Prostate gland (tissue), 2 donors: ENCODE measurements at regions not wholly inside any gene's neighbourhood (a gene's known extent, or its start where the extent isn't known, plus 50 kb on each side); places are given as distances from the start of the nearest gene placed in this dataset.

Experiments used
- POLR2A ChIP-seq: fragments of 450-650 bp; IDR thresholded peaks from one replicate; pipeline ENCODE4 v1.6.1; 2016; ENCODE audit warnings: antibody characterized with exemption, mild to moderate bottlenecking
- POLR2AphosphoS5 ChIP-seq: sonication (generic); formaldehyde crosslinking; IDR thresholded peaks from one replicate; pipeline ENCODE4 v1.6.1; 2017; ENCODE audit warnings: antibody characterized with exemption
- TF ChIP-seq, protein P1 (sequence below), 4 experiments: fragments of 200-600 bp in 2 of 4; fragments of 450-650 bp in 2 of 4; sonication (generic) in 2 of 4; IDR thresholded peaks; 1 replicate in 3 of 4; 2 replicates in 1 of 4; pipeline ENCODE4 v1.5.1; 2016 to 2019; ENCODE audit warnings: antibody characterized with exemption in 4 of 4, mild to moderate bottlenecking in 2 of 4, moderate library complexity in 2 of 4

GRCh38 chr21:19535356-19535755 lies 1131.8 kb upstream of the TMPRSS15 start:
- TF ChIP-seq, protein P1, sequence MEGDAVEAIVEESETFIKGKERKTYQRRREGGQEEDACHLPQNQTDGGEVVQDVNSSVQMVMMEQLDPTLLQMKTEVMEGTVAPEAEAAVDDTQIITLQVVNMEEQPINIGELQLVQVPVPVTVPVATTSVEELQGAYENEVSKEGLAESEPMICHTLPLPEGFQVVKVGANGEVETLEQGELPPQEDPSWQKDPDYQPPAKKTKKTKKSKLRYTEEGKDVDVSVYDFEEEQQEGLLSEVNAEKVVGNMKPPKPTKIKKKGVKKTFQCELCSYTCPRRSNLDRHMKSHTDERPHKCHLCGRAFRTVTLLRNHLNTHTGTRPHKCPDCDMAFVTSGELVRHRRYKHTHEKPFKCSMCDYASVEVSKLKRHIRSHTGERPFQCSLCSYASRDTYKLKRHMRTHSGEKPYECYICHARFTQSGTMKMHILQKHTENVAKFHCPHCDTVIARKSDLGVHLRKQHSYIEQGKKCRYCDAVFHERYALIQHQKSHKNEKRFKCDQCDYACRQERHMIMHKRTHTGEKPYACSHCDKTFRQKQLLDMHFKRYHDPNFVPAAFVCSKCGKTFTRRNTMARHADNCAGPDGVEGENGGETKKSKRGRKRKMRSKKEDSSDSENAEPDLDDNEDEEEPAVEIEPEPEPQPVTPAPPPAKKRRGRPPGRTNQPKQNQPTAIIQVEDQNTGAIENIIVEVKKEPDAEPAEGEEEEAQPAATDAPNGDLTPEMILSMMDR (IDR thresholded peaks at IDR 0.05), result no peak
- no peak for TF ChIP-seq POLR2A
- no peak for TF ChIP-seq POLR2AphosphoS5
